ENCODE measurements at regions not wholly inside any gene's neighbourhood (a gene's known extent, or its start where the extent isn't known, plus 50 kb on each side); places are given as distances from the start of the nearest gene placed in this dataset.

GRCh38 chr10:78413076-78414055, 379.7 kb downstream of the RPS24 start:
- no peak overlapping the region for H3K4me3 ChIP-seq (ENCODE audit: low read depth, low read length)
- TF ChIP-seq CTCF (conservative IDR thresholded peaks at IDR 0.05; ENCODE audit: low read depth, low read length), result no peak
- DNase-seq (ENCODE audit: low read depth), result no peak

- DNase-seq (ENCODE audit: low read depth), result no peak
- no peak for TF ChIP-seq CTCF (conservative IDR thresholded peaks at IDR 0.05; ENCODE audit: low read depth, low read length)
- no peak overlapping the region for H3K4me3 ChIP-seq (ENCODE audit: low read depth, low read length)
Measured at GRCh38 chr10:78414380-78414779, 380.7 kb downstream of the RPS24 start.

GRCh38 chr10:78415111-78415510, 381.4 kb downstream of the RPS24 start:
- no peak overlapping the region for H3K4me3 ChIP-seq (ENCODE audit: low read depth, low read length)
- DNase-seq (ENCODE audit: low read depth), result no peak
- TF ChIP-seq CTCF (conservative IDR thresholded peaks at IDR 0.05; ENCODE audit: low read depth, low read length), result no peak

GRCh38 chr10:78416031-78417011, 382.7 kb downstream of the RPS24 start:
- TF ChIP-seq CTCF (conservative IDR thresholded peaks at IDR 0.05; ENCODE audit: low read depth, low read length), result no peak
- H3K4me3 ChIP-seq (ENCODE audit: low read depth, low read length), result no peak overlapping the region
- DNase-seq (ENCODE audit: low read depth), result no peak

- no peak for TF ChIP-seq CTCF (conservative IDR thresholded peaks at IDR 0.05; ENCODE audit: low read depth, low read length)
- DNase-seq (ENCODE audit: low read depth), result no peak
- no peak overlapping the region for H3K4me3 ChIP-seq (ENCODE audit: low read depth, low read length)
Measured at GRCh38 chr10:78417425-78418370, 384.0 kb downstream of the RPS24 start.

All from epithelial cell of proximal tubule (primary cell).